ENCODE measurements at regions not wholly inside any gene's neighbourhood (a gene's known extent, or its start where the extent isn't known, plus 50 kb on each side); places are given as distances from the start of the nearest gene placed in this dataset.

DNA sequence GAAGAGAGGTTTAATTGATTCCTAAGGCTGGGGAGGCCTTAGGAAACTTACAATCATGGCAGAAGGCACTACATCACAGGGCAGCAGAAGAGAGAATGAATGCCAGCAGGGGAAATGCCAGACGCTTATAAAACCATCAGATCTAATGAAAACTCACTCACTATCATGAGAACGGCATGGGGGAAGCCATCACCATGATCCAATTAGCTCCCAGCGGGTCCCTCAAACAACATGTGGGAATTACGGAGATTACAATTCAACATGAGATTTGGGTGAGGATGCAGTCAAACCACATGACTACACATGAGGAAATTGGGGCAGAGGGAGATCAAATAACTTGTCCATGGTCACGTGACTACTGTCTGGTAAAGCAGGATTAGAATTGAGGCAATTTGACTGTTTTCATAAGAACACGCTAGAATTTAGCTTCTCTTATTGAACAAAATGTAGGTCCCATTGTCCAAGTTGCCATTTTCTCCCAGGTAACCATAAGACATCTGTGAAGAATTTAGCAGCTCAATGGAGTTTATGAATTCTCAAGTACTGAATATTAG is 445.1 kb upstream of the CDH20 start:
- Histone ChIP-seq H3K27ac (ENCODE audit: insufficient read depth, low read length) (no peak overlapping the region), H3K23ac (ENCODE audit: low read depth, low read length) (no peak overlapping the region), H3K79me1 (ENCODE audit: low read depth in 1 of 2, low read length in 2 of 2) (no peaks in the 10 kb centered on the region), H3K56ac (ENCODE audit: extremely low read depth, insufficient read depth, low read length) (no peak overlapping the region), H3K4me1 (ENCODE audit: control insufficient read depth, insufficient read depth, low read length) (no peaks in the 10 kb centered on the region), H2BK120ac (ENCODE audit: low read depth, low read length) (no peak overlapping the region), H3K18ac (ENCODE audit: low read depth, low read length) (no peak overlapping the region), H3K9ac (ENCODE audit: low read depth, low read length) (no peak overlapping the region), H2BK15ac (ENCODE audit: low read depth, low read length) (no peak overlapping the region), H3K4ac (ENCODE audit: low read depth, low read length) (no peak overlapping the region), H2AK9ac (replicated peaks; ENCODE audit: low read depth, low read length, poor library complexity) (no peak overlapping the region), H3K9me3 (ENCODE audit: control insufficient read depth, insufficient read depth, low read length) (peaks cover 2% of the 10 kb centered on the region; the same call in 1 of the 2 replicates), H3K9me1 (ENCODE audit: insufficient read depth, low read length) (no peaks in the 10 kb centered on the region), H3K4me3 (ENCODE audit: insufficient read depth, low read depth, low read length) (no peak overlapping the region), H2BK20ac (ENCODE audit: low read depth, low read length) (no peak overlapping the region), H3K36me3 (ENCODE audit: control insufficient read depth, insufficient read depth, low read length) (no peaks in the 10 kb centered on the region), H4K5ac (ENCODE audit: low read depth, low read length) (no peak overlapping the region), H4K8ac (ENCODE audit: low read depth in 2 of 2, low read length in 2 of 2) (no peak overlapping the region), H3K14ac (replicated peaks; ENCODE audit: low read depth, low read length) (no peak overlapping the region), H4K20me1 (ENCODE audit: insufficient read depth, low read length) (no peaks in the 10 kb centered on the region), H4K91ac (ENCODE audit: insufficient read depth, low read depth, low read length) (no peak overlapping the region), H3K4me2 (ENCODE audit: low read depth, low read length) (no peak overlapping the region), H2AFZ (replicated peaks; ENCODE audit: low read length, poor library complexity) (no peak overlapping the region), H3K27me3 (ENCODE audit: control insufficient read depth, insufficient read depth, low read length) (no peaks in the 10 kb centered on the region), H2BK5ac (ENCODE audit: low read depth, low read length, poor library complexity, severe bottlenecking) (no peak overlapping the region), H2AK5ac (ENCODE audit: low read depth, low read length) (no peak overlapping the region)
- TF ChIP-seq MXI1 (IDR thresholded peaks at IDR 0.05; ENCODE audit: borderline replicate concordance, low read depth, low read length) (no peak), NFE2L2 (IDR thresholded peaks at IDR 0.05; ENCODE audit: low read depth, low read length) (no peak), MAFK (IDR thresholded peaks at IDR 0.05; ENCODE audit: low read depth, low read length) (no peak), POLR2A (IDR thresholded peaks at IDR 0.05; ENCODE audit: low read depth, low read length) (no peak), BHLHE40 (IDR thresholded peaks at IDR 0.05; ENCODE audit: low read depth, low read length) (no peak), FOS (IDR thresholded peaks at IDR 0.05; ENCODE audit: low read depth, low read length) (no peak), MAZ (IDR thresholded peaks at IDR 0.05; ENCODE audit: borderline replicate concordance, low read depth, low read length) (no peak), RAD21 (IDR thresholded peaks at IDR 0.05; ENCODE audit: low read length) (no peak), RCOR1 (IDR thresholded peaks at IDR 0.05; ENCODE audit: insufficient replicate concordance, low read length) (no peak), SMC3 (IDR thresholded peaks at IDR 0.05; ENCODE audit: low read depth, low read length) (no peak), CHD1 (IDR thresholded peaks at IDR 0.05; ENCODE audit: low read depth, low read length) (no peak), RFX5 (IDR thresholded peaks at IDR 0.05; ENCODE audit: low read depth, low read length) (no peak), CEBPB (IDR thresholded peaks at IDR 0.05; ENCODE audit: low read depth, low read length) (no peak)
- TF ChIP-seq, protein P1, sequence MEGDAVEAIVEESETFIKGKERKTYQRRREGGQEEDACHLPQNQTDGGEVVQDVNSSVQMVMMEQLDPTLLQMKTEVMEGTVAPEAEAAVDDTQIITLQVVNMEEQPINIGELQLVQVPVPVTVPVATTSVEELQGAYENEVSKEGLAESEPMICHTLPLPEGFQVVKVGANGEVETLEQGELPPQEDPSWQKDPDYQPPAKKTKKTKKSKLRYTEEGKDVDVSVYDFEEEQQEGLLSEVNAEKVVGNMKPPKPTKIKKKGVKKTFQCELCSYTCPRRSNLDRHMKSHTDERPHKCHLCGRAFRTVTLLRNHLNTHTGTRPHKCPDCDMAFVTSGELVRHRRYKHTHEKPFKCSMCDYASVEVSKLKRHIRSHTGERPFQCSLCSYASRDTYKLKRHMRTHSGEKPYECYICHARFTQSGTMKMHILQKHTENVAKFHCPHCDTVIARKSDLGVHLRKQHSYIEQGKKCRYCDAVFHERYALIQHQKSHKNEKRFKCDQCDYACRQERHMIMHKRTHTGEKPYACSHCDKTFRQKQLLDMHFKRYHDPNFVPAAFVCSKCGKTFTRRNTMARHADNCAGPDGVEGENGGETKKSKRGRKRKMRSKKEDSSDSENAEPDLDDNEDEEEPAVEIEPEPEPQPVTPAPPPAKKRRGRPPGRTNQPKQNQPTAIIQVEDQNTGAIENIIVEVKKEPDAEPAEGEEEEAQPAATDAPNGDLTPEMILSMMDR (conservative IDR thresholded peaks at IDR 0.05; ENCODE audit: low read depth, low read length) = no peak
- TF ChIP-seq, protein P2, sequence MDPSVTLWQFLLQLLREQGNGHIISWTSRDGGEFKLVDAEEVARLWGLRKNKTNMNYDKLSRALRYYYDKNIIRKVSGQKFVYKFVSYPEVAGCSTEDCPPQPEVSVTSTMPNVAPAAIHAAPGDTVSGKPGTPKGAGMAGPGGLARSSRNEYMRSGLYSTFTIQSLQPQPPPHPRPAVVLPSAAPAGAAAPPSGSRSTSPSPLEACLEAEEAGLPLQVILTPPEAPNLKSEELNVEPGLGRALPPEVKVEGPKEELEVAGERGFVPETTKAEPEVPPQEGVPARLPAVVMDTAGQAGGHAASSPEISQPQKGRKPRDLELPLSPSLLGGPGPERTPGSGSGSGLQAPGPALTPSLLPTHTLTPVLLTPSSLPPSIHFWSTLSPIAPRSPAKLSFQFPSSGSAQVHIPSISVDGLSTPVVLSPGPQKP (IDR thresholded peaks at IDR 0.05; ENCODE audit: borderline replicate concordance, low read depth, low read length) = no peak
- TF ChIP-seq, protein P3, sequence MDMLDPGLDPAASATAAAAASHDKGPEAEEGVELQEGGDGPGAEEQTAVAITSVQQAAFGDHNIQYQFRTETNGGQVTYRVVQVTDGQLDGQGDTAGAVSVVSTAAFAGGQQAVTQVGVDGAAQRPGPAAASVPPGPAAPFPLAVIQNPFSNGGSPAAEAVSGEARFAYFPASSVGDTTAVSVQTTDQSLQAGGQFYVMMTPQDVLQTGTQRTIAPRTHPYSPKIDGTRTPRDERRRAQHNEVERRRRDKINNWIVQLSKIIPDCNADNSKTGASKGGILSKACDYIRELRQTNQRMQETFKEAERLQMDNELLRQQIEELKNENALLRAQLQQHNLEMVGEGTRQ (IDR thresholded peaks at IDR 0.05; ENCODE audit: low read depth, low read length) = no peak; the same call in 1 of the 2 replicates
- ATAC-seq (ENCODE audit: low read depth) (no peak), DNase-seq (no peak)
- no TSS peak for BruUV-seq (replicated peaks)
- CTCF ChIA-PET = no interaction called here
- intact Hi-C loops (cut with micrococcal nuclease) = no loop called here
- dilution Hi-C loops (cut with HindIII; ENCODE audit: low sequenced_read_pairs, unreplicated experiment) = no loop called here
- in situ Hi-C loops (cut with MboI; ENCODE audit: low sequenced_read_pairs) = no loop called here
- POLR2A ChIA-PET (ENCODE audit: unreplicated experiment) = no interaction called here
- no CpG with 5 or more reads among the region's 6 CpGs for WGBS, 2 experiments (ENCODE audit: extremely low coverage in 2 of 2, insufficient read length in 1 of 2)

All from IMR-90 (cell line).